ENCODE measurements at regions not wholly inside any gene's neighbourhood (a gene's known extent, or its start where the extent isn't known, plus 50 kb on each side); places are given as distances from the start of the nearest gene placed in this dataset.

DNA sequence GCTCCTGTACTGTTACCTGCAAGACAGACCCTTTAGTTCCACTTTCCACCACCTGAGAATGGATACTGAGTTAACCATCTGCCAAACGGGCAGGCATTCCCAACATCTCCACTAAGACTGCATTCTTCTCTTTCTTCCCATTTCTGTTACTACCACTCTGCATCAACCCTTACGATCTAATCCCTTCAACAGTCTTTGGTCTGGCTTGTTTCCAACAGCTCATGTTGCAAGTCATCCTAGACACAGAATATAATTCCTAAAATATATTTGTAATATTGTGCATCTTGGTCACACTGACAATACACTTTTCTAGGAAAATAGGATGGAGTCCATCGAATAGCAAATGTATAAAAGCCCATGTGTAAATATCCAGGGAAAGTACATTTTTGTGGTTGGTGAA, 166.7 kb downstream of the SIPA1L2 start:
- Histone ChIP-seq H3K27ac (ENCODE audit: low read depth, low read length) (no peak overlapping the region), H3K36me3 (ENCODE audit: control insufficient read depth, insufficient read depth, low read length) (peaks cover 84% of the 10 kb centered on the region), H3K9me3 (ENCODE audit: control insufficient read depth, low read length) (no peaks in the 10 kb centered on the region), H3K9ac (ENCODE audit: extremely low read depth, low read length, poor library complexity, severe bottlenecking) (no peak overlapping the region), H3K4me3 (ENCODE audit: low read length) (no peak overlapping the region), H3K27me3 (ENCODE audit: control insufficient read depth, insufficient read depth, low read length, poor library complexity, severe bottlenecking) (no peaks in the 10 kb centered on the region), H3K4me1 (ENCODE audit: control insufficient read depth, insufficient read depth, low read length) (peaks cover under 1% of the 10 kb centered on the region)
- WGBS, 2 experiments (ENCODE audit: insufficient coverage in 1 of 2, insufficient read length in 1 of 2), result 86 to 93% methylated on average over 2 to 3 of the region's 3 CpGs
- TF ChIP-seq, protein P1, sequence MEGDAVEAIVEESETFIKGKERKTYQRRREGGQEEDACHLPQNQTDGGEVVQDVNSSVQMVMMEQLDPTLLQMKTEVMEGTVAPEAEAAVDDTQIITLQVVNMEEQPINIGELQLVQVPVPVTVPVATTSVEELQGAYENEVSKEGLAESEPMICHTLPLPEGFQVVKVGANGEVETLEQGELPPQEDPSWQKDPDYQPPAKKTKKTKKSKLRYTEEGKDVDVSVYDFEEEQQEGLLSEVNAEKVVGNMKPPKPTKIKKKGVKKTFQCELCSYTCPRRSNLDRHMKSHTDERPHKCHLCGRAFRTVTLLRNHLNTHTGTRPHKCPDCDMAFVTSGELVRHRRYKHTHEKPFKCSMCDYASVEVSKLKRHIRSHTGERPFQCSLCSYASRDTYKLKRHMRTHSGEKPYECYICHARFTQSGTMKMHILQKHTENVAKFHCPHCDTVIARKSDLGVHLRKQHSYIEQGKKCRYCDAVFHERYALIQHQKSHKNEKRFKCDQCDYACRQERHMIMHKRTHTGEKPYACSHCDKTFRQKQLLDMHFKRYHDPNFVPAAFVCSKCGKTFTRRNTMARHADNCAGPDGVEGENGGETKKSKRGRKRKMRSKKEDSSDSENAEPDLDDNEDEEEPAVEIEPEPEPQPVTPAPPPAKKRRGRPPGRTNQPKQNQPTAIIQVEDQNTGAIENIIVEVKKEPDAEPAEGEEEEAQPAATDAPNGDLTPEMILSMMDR (conservative IDR thresholded peaks at IDR 0.05), result no peak
- no peak for DNase-seq
- no peak overlapping the region for H3K4me3 Mint-ChIP-seq
- no peaks in the 10 kb centered on the region for H3K9me3 Mint-ChIP-seq
- peaks cover 16% of the 10 kb centered on the region for H3K4me1 Mint-ChIP-seq
- no peak overlapping the region for H3K27ac Mint-ChIP-seq
- H3K27me3 Mint-ChIP-seq (ENCODE audit: insufficient read depth), result no peaks in the 10 kb centered on the region
- peaks cover 47% of the 10 kb centered on the region for H3K36me3 Mint-ChIP-seq (ENCODE audit: low read depth)

DNA sequence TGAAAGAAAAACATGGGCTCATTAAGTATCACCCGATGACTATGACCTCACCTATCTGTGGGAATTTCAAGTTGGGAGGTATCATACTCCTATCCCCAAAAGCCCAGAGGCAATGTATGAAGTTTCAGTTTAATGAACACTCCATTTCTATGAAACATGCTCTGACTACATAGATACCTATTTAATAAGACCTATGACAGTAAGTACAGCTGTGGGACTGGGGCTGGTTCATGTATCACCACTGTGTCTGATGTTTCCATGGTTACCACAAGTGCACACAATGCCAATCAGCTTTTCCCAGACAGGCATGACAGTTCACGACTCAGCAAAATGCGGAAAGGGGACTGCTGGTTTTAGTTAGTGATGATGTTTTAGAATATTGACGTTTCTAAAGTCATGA, 167.7 kb downstream of the SIPA1L2 start:
- H3K27ac Mint-ChIP-seq, result no peak overlapping the region

DNA sequence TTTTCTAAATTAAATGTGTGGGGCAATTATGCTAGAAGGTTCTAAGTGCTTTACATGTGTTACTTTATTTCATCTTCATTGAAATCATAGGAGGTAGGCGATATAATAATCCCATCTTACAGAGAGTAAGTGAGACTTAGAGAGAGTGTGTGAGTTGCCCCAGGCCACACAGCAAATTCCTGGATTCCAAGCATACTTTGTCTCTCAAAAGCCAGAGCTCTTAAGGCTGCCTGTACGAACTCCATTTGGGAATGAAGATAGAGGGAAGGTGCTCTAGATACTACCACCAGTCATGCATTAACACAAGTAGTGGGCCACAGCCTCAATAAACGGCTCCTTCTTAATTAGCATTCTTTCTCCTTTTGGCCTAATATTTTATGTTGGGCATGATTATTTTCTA, 170.1 kb downstream of the SIPA1L2 start:
- H3K27ac ChIP-seq (ENCODE audit: low read depth, low read length), result no peak overlapping the region
- no peaks in the 10 kb centered on the region for H3K27me3 Mint-ChIP-seq (ENCODE audit: insufficient read depth)
- no peaks in the 10 kb centered on the region for H3K9me3 Mint-ChIP-seq
- H3K36me3 Mint-ChIP-seq (ENCODE audit: low read depth), result peaks cover 35% of the 10 kb centered on the region
- H3K36me3 ChIP-seq (ENCODE audit: control insufficient read depth, insufficient read depth, low read length), result peaks cover 79% of the 10 kb centered on the region
- H3K27ac Mint-ChIP-seq, result no peak overlapping the region
- DNase-seq, result no peak
- H3K4me1 Mint-ChIP-seq, result peaks cover 28% of the 10 kb centered on the region
- H3K4me3 ChIP-seq (ENCODE audit: low read length), result no peak overlapping the region
- H3K4me3 Mint-ChIP-seq, result no peak overlapping the region
- no peaks in the 10 kb centered on the region for H3K27me3 ChIP-seq (ENCODE audit: control insufficient read depth, insufficient read depth, low read length, poor library complexity, severe bottlenecking)
- peaks cover 3% of the 10 kb centered on the region for H3K4me1 ChIP-seq (ENCODE audit: control insufficient read depth, insufficient read depth, low read length)
- 20 to 96% methylated on average over 1 to 3 of the region's 3 CpGs for WGBS, 2 experiments (ENCODE audit: insufficient coverage in 1 of 2, insufficient read length in 1 of 2)
- H3K9me3 ChIP-seq (ENCODE audit: control insufficient read depth, low read length), result no peaks in the 10 kb centered on the region
- TF ChIP-seq, protein P1 (conservative IDR thresholded peaks at IDR 0.05), result no peak
- no peak overlapping the region for H3K9ac ChIP-seq (ENCODE audit: extremely low read depth, low read length, poor library complexity, severe bottlenecking)

More for the DNA sequence above, 167.7 kb downstream of the SIPA1L2 start:
- H3K36me3 ChIP-seq (ENCODE audit: control insufficient read depth, insufficient read depth, low read length), result peaks cover 82% of the 10 kb centered on the region
- TF ChIP-seq, protein P1 (conservative IDR thresholded peaks at IDR 0.05), result no peak
- no peak for DNase-seq
- Mint-ChIP-seq H3K27me3 (ENCODE audit: insufficient read depth) (no peaks in the 10 kb centered on the region), H3K36me3 (ENCODE audit: low read depth) (peaks cover 44% of the 10 kb centered on the region), H3K4me1 (peaks cover 22% of the 10 kb centered on the region), H3K4me3 (no peak overlapping the region), H3K9me3 (no peaks in the 10 kb centered on the region)
- H3K4me1 ChIP-seq (ENCODE audit: control insufficient read depth, insufficient read depth, low read length), result peaks cover 3% of the 10 kb centered on the region
- no peak overlapping the region for H3K4me3 ChIP-seq (ENCODE audit: low read length)
- 95 to 100% methylated on average over 1 to 4 of the region's 4 CpGs for WGBS, 2 experiments (ENCODE audit: insufficient coverage in 1 of 2, insufficient read length in 1 of 2)
- no peaks in the 10 kb centered on the region for H3K27me3 ChIP-seq (ENCODE audit: control insufficient read depth, insufficient read depth, low read length, poor library complexity, severe bottlenecking)
- H3K9ac ChIP-seq (ENCODE audit: extremely low read depth, low read length, poor library complexity, severe bottlenecking), result no peak overlapping the region
- no peak overlapping the region for H3K27ac ChIP-seq (ENCODE audit: low read depth, low read length)
- no peaks in the 10 kb centered on the region for H3K9me3 ChIP-seq (ENCODE audit: control insufficient read depth, low read length)

All from endodermal cell (in vitro differentiated cells).